ENCODE measurements at regions not wholly inside any gene's neighbourhood (a gene's known extent, or its start where the extent isn't known, plus 50 kb on each side); places are given as distances from the start of the nearest gene placed in this dataset.

GRCh38 chr5:85052826-85053225 lies 668.1 kb upstream of the EDIL3 start:
- TF ChIP-seq, protein P1, sequence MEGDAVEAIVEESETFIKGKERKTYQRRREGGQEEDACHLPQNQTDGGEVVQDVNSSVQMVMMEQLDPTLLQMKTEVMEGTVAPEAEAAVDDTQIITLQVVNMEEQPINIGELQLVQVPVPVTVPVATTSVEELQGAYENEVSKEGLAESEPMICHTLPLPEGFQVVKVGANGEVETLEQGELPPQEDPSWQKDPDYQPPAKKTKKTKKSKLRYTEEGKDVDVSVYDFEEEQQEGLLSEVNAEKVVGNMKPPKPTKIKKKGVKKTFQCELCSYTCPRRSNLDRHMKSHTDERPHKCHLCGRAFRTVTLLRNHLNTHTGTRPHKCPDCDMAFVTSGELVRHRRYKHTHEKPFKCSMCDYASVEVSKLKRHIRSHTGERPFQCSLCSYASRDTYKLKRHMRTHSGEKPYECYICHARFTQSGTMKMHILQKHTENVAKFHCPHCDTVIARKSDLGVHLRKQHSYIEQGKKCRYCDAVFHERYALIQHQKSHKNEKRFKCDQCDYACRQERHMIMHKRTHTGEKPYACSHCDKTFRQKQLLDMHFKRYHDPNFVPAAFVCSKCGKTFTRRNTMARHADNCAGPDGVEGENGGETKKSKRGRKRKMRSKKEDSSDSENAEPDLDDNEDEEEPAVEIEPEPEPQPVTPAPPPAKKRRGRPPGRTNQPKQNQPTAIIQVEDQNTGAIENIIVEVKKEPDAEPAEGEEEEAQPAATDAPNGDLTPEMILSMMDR (IDR thresholded peaks at IDR 0.05; ENCODE audit: poor library complexity): no peak
- TF ChIP-seq EZH2 (IDR thresholded peaks at IDR 0.05; ENCODE audit: borderline replicate concordance): no peak
- no peak for TF ChIP-seq EZH2phosphoT487 (IDR thresholded peaks at IDR 0.05; ENCODE audit: low read depth, severe bottlenecking, unreplicated experiment)
